B cell (primary cell): ENCODE measurements at regions not wholly inside any gene's neighbourhood (a gene's known extent, or its start where the extent isn't known, plus 50 kb on each side); places are given as distances from the start of the nearest gene placed in this dataset.

Experiments used
- EZH2 ChIP-seq: IDR thresholded peaks from 2 replicates; pipeline ENCODE4 v1.6.1; 2012; ENCODE audit warnings: borderline replicate concordance, low read depth, mild to moderate bottlenecking, moderate library complexity, low read length; ENCODE audit not compliant: insufficient read depth, poor library complexity, severe bottlenecking
- TF ChIP-seq, protein P1 (sequence below): fragments of 200-600 bp; IDR thresholded peaks from one replicate; pipeline ENCODE4 v1.8.0; 2022; ENCODE audit warnings: antibody characterized with exemption, mild to moderate bottlenecking

DNA sequence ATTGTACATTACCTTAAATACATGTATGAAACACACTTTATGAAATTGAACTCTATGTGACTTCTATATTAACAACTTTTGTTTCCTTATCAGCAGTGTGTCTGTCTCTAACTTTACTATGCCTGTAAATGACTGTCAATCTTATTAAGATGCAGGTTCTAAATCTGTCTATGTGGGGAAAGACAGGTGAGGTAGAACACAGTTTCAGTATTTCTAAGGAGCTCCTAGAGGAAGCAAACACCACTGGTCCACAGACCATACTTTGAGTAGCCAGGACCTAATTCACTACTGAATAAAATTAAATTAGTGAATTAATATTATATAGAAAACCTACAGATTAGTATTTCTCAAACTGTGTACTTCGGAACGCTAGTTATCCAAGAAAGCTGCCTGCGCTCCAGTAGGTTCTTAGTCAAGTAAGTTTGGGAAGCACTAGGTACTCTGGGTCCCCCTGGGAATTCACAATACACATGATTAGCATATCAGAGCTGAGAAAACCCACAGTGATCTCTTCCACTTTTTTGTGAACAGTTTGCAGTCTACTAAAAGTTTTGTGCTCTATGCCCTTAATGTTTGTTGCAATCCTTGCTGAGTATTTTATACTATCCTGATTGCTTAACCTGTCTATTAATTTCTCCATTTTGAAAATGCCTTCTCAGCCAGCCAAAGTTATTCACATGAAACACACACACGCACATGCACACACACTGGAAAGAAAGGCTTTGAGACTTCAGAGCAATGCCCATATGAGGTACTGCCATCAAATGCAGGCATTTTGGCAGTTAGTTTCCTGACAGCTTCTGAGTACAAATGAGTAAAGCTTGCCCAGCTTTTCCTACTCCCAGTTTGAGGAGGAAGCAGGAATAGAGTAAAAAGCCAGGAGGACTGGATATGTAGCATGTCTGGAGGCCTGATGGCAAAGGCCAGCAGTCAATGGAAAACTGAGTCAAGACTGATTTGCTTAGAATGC lies 133.6 kb upstream of the CPEB2 start:
- TF ChIP-seq, protein P1, sequence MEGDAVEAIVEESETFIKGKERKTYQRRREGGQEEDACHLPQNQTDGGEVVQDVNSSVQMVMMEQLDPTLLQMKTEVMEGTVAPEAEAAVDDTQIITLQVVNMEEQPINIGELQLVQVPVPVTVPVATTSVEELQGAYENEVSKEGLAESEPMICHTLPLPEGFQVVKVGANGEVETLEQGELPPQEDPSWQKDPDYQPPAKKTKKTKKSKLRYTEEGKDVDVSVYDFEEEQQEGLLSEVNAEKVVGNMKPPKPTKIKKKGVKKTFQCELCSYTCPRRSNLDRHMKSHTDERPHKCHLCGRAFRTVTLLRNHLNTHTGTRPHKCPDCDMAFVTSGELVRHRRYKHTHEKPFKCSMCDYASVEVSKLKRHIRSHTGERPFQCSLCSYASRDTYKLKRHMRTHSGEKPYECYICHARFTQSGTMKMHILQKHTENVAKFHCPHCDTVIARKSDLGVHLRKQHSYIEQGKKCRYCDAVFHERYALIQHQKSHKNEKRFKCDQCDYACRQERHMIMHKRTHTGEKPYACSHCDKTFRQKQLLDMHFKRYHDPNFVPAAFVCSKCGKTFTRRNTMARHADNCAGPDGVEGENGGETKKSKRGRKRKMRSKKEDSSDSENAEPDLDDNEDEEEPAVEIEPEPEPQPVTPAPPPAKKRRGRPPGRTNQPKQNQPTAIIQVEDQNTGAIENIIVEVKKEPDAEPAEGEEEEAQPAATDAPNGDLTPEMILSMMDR = no peak
- no peak for TF ChIP-seq EZH2
